GM23338 (cell line): ENCODE measurements at regions not wholly inside any gene's neighbourhood (a gene's known extent, or its start where the extent isn't known, plus 50 kb on each side); places are given as distances from the start of the nearest gene placed in this dataset.

Experiments used
- EZH2 ChIP-seq: fragments of 200-600 bp; sonication (generic); IDR thresholded peaks from one replicate; pipeline ENCODE4 v1.8.0; 2017; ENCODE audit warnings: antibody characterized with exemption, mild to moderate bottlenecking, low read depth; ENCODE audit not compliant: unreplicated experiment
- JUNB ChIP-seq: IDR thresholded peaks from one replicate; pipeline ENCODE4 v1.6.1; 2016; ENCODE audit warnings: antibody characterized with exemption; ENCODE audit not compliant: unreplicated experiment
- POLR2AphosphoS5 ChIP-seq: IDR thresholded peaks from 2 replicates; pipeline ENCODE4 v1.6.1; 2016; ENCODE audit warnings: antibody characterized with exemption, low read depth
- STAT1 ChIP-seq: IDR thresholded peaks from one replicate; pipeline ENCODE4 v1.6.1; 2016; ENCODE audit warnings: antibody characterized with exemption; ENCODE audit not compliant: unreplicated experiment
- TF ChIP-seq, protein P1 (sequence below), 2 experiments: fragments of 200-600 bp in 1 of 2; sonication (generic) in 1 of 2; conservative IDR thresholded peaks; 2 replicates each; pipeline versions ENCODE4 v1.5.1 to v1.6.1; 2016 to 2017; ENCODE audit warnings: antibody characterized with exemption in 2 of 2, low read depth in 2 of 2, mild to moderate bottlenecking in 2 of 2, moderate library complexity in 1 of 2
- TF ChIP-seq, protein P2 (sequence below): IDR thresholded peaks from 2 replicates; pipeline ENCODE4 v1.6.1; 2016; ENCODE audit warnings: antibody characterized with exemption
- TF ChIP-seq, protein P3 (sequence below): IDR thresholded peaks from one replicate; pipeline ENCODE4 v1.6.1; 2018; ENCODE audit warnings: antibody characterized with exemption; ENCODE audit not compliant: unreplicated experiment

GRCh38 chr12:18942669-18943068 lies 186.9 kb upstream of the PLEKHA5 start:
- TF ChIP-seq STAT1, result no peak
- no peak for TF ChIP-seq POLR2AphosphoS5
- TF ChIP-seq, protein P1, sequence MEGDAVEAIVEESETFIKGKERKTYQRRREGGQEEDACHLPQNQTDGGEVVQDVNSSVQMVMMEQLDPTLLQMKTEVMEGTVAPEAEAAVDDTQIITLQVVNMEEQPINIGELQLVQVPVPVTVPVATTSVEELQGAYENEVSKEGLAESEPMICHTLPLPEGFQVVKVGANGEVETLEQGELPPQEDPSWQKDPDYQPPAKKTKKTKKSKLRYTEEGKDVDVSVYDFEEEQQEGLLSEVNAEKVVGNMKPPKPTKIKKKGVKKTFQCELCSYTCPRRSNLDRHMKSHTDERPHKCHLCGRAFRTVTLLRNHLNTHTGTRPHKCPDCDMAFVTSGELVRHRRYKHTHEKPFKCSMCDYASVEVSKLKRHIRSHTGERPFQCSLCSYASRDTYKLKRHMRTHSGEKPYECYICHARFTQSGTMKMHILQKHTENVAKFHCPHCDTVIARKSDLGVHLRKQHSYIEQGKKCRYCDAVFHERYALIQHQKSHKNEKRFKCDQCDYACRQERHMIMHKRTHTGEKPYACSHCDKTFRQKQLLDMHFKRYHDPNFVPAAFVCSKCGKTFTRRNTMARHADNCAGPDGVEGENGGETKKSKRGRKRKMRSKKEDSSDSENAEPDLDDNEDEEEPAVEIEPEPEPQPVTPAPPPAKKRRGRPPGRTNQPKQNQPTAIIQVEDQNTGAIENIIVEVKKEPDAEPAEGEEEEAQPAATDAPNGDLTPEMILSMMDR (conservative IDR thresholded peaks at IDR 0.05; ENCODE audit: low read depth in 2 of 2), result no peak
- TF ChIP-seq EZH2, result no peak
- TF ChIP-seq, protein P2, sequence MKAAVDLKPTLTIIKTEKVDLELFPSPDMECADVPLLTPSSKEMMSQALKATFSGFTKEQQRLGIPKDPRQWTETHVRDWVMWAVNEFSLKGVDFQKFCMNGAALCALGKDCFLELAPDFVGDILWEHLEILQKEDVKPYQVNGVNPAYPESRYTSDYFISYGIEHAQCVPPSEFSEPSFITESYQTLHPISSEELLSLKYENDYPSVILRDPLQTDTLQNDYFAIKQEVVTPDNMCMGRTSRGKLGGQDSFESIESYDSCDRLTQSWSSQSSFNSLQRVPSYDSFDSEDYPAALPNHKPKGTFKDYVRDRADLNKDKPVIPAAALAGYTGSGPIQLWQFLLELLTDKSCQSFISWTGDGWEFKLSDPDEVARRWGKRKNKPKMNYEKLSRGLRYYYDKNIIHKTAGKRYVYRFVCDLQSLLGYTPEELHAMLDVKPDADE, result no peak
- TF ChIP-seq, protein P3, sequence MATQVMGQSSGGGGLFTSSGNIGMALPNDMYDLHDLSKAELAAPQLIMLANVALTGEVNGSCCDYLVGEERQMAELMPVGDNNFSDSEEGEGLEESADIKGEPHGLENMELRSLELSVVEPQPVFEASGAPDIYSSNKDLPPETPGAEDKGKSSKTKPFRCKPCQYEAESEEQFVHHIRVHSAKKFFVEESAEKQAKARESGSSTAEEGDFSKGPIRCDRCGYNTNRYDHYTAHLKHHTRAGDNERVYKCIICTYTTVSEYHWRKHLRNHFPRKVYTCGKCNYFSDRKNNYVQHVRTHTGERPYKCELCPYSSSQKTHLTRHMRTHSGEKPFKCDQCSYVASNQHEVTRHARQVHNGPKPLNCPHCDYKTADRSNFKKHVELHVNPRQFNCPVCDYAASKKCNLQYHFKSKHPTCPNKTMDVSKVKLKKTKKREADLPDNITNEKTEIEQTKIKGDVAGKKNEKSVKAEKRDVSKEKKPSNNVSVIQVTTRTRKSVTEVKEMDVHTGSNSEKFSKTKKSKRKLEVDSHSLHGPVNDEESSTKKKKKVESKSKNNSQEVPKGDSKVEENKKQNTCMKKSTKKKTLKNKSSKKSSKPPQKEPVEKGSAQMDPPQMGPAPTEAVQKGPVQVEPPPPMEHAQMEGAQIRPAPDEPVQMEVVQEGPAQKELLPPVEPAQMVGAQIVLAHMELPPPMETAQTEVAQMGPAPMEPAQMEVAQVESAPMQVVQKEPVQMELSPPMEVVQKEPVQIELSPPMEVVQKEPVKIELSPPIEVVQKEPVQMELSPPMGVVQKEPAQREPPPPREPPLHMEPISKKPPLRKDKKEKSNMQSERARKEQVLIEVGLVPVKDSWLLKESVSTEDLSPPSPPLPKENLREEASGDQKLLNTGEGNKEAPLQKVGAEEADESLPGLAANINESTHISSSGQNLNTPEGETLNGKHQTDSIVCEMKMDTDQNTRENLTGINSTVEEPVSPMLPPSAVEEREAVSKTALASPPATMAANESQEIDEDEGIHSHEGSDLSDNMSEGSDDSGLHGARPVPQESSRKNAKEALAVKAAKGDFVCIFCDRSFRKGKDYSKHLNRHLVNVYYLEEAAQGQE, result no peak
- no peak for TF ChIP-seq JUNB
